PC-3 (cell line): ENCODE measurements at regions not wholly inside any gene's neighbourhood (a gene's known extent, or its start where the extent isn't known, plus 50 kb on each side); places are given as distances from the start of the nearest gene placed in this dataset.

Experiments
- ATAC-seq: fragments of 200-7000 bp; cut with Tn5 transposase; 2 replicates; pipeline ENCODE4 v1.9.1; 2020; ENCODE audit warnings: mild to moderate bottlenecking, moderate library complexity
- BruUV-seq: library from RNA; stranded (reverse); fragments of 400-500 nt; replicated peaks from 2 replicates; lab custom pipeline; 2021; lab: Mats Ljungman, UMichigan
- CTCF ChIA-PET: fragments of 300-600 bp; sonication (Branson Sonifier 250); formaldehyde crosslinking; loops from one replicate; lab custom pipeline; 2022; ENCODE audit warnings: antibody characterized with exemption; lab: Charles Lee
- POLR2A ChIA-PET: fragments of 300-600 bp; sonication (Branson Sonifier 250); formaldehyde crosslinking; loops from one replicate; lab custom pipeline; 2022; ENCODE audit warnings: antibody characterized with exemption; ENCODE audit not compliant: unreplicated experiment; lab: Charles Lee
- DNase-seq: peaks from one replicate; pipeline ENCODE4 v3.0.0-alpha.2; 2015
- H2AFZ ChIP-seq: fragments of 300-600 bp; sonication (generic); 2 replicates; pipeline ENCODE4 v1.6.0; 2016; ENCODE audit warnings: antibody characterized with exemption, low read length
- H3F3A ChIP-seq: fragments of 300-600 bp; sonication (generic); one replicate; pipeline ENCODE4 v1.6.0; 2017; ENCODE audit warnings: antibody characterized with exemption, low read length, control low read depth, mild to moderate bottlenecking; ENCODE audit not compliant: unreplicated experiment
- H3K27ac ChIP-seq: fragments of 300-600 bp; sonication (generic); 2 replicates; pipeline ENCODE4 v1.5.1; 2016; ENCODE audit warnings: mild to moderate bottlenecking, low read length
- H3K27me3 ChIP-seq: fragments of 300-600 bp; sonication (generic); 2 replicates; pipeline ENCODE4 v1.6.1; 2016; ENCODE audit warnings: low read length, mixed read lengths
- H3K36me3 ChIP-seq: fragments of 300-600 bp; sonication (generic); 2 replicates; pipeline ENCODE4 v1.6.1; 2016; ENCODE audit warnings: low read depth, mixed run types, low read length, mixed read lengths
- H3K4me1 ChIP-seq: fragments of 300-600 bp; sonication (generic); 2 replicates; pipeline ENCODE4 v1.5.1; 2016; ENCODE audit warnings: low read length; ENCODE audit not compliant: insufficient read depth
- H3K4me2 ChIP-seq: fragments of 300-600 bp; sonication (generic); 2 replicates; pipeline ENCODE4 v1.6.0; 2016; ENCODE audit warnings: low read length
- H3K4me3 ChIP-seq: fragments of 300-600 bp; sonication (generic); 2 replicates; pipeline ENCODE4 v1.5.1; 2016; ENCODE audit warnings: mild to moderate bottlenecking, low read length, mixed read lengths
- H3K79me2 ChIP-seq: fragments of 300-600 bp; sonication (generic); 2 replicates; pipeline ENCODE4 v1.6.1; 2017; ENCODE audit warnings: low read length, mixed read lengths
- H3K9ac ChIP-seq: fragments of 300-600 bp; sonication (generic); 2 replicates; pipeline ENCODE4 v1.6.0; 2016; ENCODE audit warnings: mild to moderate bottlenecking, low read length
- H3K9me2 ChIP-seq: fragments of 300-600 bp; sonication (generic); replicated peaks from 2 replicates; pipeline ENCODE4 v1.6.1; 2016; ENCODE audit warnings: mixed run types, low read length, mixed read lengths
- H3K9me3 ChIP-seq: fragments of 300-600 bp; sonication (generic); 2 replicates; pipeline ENCODE4 v1.6.1; 2016; ENCODE audit warnings: low read length, mixed read lengths
- H4K20me1 ChIP-seq: fragments of 300-600 bp; sonication (generic); 2 replicates; pipeline ENCODE4 v1.6.1; 2016; ENCODE audit warnings: low read length, mixed read lengths
- EZH2 ChIP-seq: fragments of 300-600 bp; sonication (generic); IDR thresholded peaks from one replicate; pipeline ENCODE4 v1.6.1; 2017; ENCODE audit warnings: antibody characterized with exemption, mild to moderate bottlenecking, low read length; ENCODE audit not compliant: unreplicated experiment
- EZH2phosphoT487 ChIP-seq: fragments of 300-600 bp; sonication (generic); IDR thresholded peaks from 2 replicates; pipeline ENCODE4 v1.6.1; 2018; ENCODE audit warnings: mild to moderate bottlenecking, antibody characterized with exemption, low read length, borderline replicate concordance
- intact Hi-C: fragments of 100-400 bp; cut with micrococcal nuclease; formaldehyde crosslinking; loops from 2 replicates; pipeline ENCODE4 v1.9.0; 2023
- TF ChIP-seq, protein P1 (sequence below): fragments of 300-600 bp; sonication (generic); conservative IDR thresholded peaks from 2 replicates; pipeline ENCODE4 v1.5.1; 2017; ENCODE audit warnings: antibody characterized with exemption, low read depth, mild to moderate bottlenecking, low read length

DNA sequence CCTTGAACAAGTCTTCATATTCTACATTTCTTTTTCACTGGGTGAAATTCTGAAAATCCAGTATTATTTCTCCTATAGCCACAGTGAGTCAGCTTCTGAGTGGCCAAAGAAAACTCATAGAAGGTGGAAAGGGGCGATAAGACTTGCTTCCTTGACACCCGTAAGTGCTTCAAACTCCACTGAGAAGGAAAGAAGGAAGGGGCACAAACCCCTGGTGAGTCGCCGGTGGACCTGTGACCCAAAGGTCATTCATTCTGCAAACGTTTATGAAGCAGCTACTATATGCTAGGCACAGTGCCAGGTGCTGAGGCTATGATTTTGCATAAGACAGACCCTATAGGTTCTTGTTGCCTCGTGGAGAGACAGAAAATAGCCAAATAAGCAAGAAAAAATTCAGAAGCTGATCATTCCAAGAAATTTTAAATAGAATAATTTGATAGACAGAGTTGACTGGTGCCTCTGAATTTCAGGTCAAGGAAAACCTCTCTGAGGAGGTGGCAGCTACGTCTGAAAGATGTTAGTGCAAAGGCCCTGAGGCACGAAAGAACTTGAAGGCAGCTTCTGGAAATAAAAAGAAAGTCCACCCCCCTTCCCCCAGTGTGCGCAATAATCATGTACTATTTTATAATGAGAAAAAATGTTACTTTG lies 118.2 kb downstream of the CD24 start:
- Histone ChIP-seq H4K20me1 (no peaks in the 10 kb centered on the region), H3K9me3 (0 out of 2 replicates have a peak, but pooled peaks cover 2% of the 10 kb centered on the region), H3K27me3 (no peaks in the 10 kb centered on the region), H3K9me2 (no peaks in the 10 kb centered on the region), H3K4me1 (peaks cover 24% of the 10 kb centered on the region), H2AFZ (no peak overlapping the region), H3K79me2 (no peaks in the 10 kb centered on the region), H3F3A (no peaks in the 10 kb centered on the region), H3K4me2 (no peak overlapping the region), H3K36me3 (no peaks in the 10 kb centered on the region), H3K9ac (no peak overlapping the region), H3K27ac (no peak overlapping the region), H3K4me3 (no peak overlapping the region)
- intact Hi-C loops = no loop called here
- DNase-seq (no peak), ATAC-seq (no peak)
- BruUV-seq = no TSS peak
- POLR2A ChIA-PET = no interaction called here
- CTCF ChIA-PET = no interaction called here
- no peak for TF ChIP-seq EZH2
- TF ChIP-seq, protein P1, sequence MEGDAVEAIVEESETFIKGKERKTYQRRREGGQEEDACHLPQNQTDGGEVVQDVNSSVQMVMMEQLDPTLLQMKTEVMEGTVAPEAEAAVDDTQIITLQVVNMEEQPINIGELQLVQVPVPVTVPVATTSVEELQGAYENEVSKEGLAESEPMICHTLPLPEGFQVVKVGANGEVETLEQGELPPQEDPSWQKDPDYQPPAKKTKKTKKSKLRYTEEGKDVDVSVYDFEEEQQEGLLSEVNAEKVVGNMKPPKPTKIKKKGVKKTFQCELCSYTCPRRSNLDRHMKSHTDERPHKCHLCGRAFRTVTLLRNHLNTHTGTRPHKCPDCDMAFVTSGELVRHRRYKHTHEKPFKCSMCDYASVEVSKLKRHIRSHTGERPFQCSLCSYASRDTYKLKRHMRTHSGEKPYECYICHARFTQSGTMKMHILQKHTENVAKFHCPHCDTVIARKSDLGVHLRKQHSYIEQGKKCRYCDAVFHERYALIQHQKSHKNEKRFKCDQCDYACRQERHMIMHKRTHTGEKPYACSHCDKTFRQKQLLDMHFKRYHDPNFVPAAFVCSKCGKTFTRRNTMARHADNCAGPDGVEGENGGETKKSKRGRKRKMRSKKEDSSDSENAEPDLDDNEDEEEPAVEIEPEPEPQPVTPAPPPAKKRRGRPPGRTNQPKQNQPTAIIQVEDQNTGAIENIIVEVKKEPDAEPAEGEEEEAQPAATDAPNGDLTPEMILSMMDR = no peak

DNA sequence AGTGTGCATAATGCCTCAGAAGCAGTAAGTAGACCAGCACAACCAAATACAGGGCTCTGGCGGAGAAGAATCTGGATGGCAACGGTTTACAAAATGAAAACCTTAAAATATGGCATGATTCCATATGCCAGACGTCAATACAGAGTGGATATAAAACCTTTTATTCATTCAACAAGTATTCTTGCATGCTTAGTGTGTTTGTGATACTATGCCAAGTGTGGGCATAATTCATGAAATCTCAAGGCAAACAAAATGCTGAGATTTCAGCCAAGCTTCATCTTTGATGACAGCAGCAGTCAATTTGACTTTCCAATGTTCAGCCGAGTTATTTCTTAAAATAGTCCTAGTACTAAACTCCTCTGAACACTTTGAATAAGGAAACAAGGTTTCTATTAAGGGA lies 119.4 kb downstream of the CD24 start:
- CTCF ChIA-PET = no interaction called here

DNA sequence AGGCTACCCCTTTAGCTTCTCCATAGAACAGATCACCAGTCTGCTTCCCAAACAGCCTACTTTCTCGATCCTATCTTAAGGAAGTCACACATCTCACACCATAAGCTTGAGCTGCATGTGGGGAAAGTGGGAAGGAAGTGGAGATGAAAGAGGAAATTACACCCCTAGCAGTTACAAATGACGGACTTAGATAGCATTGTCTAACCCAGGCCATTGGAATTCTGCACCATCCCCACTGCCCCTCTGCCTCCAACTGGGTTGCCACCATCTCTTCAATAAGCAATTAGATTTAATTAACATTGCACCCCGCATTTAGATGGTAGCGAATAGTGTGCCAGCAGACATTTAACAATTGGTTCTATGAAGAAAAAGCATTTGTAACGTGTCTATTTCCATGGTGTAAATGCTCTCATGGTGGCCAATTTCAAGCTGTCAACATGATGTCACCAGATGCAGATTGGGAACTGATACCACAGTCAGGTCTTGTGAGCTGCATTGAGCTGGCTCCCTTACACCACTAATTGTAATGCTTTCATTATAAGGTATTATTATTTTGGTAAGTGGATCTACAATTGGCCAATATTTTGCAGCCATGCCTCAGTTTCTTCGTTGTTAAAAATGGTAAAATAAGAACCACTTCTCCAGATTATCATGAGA lies 124.7 kb downstream of the CD24 start:
- Histone ChIP-seq H3K4me1 (no peaks in the 10 kb centered on the region; the same call in 1 of the 2 replicates), H3K79me2 (no peaks in the 10 kb centered on the region), H3K9me3 (no peaks in the 10 kb centered on the region), H3F3A (no peaks in the 10 kb centered on the region), H3K9me2 (no peaks in the 10 kb centered on the region), H3K9ac (no peak overlapping the region), H2AFZ (no peak overlapping the region), H3K4me2 (no peak overlapping the region), H3K27ac (no peak overlapping the region), H3K36me3 (no peaks in the 10 kb centered on the region), H4K20me1 (no peaks in the 10 kb centered on the region), H3K4me3 (no peak overlapping the region), H3K27me3 (no peaks in the 10 kb centered on the region)
- no peak for ATAC-seq
- no TSS peak for BruUV-seq
- intact Hi-C loops = no loop called here
- DNase-seq = no peak
- ChIA-PET CTCF (no interaction called here), POLR2A (no interaction called here)
- TF ChIP-seq, protein P1 = no peak
- TF ChIP-seq EZH2 (no peak), EZH2phosphoT487 (no peak)

More for the DNA sequence above, 119.4 kb downstream of the CD24 start:
- H3K79me2 ChIP-seq = no peaks in the 10 kb centered on the region
- H3K9me2 ChIP-seq = no peaks in the 10 kb centered on the region
- H3K9ac ChIP-seq = no peak overlapping the region
- ATAC-seq (no peak), DNase-seq (no peak)
- POLR2A ChIA-PET = no interaction called here
- H3K36me3 ChIP-seq = no peaks in the 10 kb centered on the region
- BruUV-seq = no TSS peak
- intact Hi-C loops = no loop called here
- no peak overlapping the region for H2AFZ ChIP-seq
- no peaks in the 10 kb centered on the region for H3K9me3 ChIP-seq
- peaks cover 24% of the 10 kb centered on the region for H3K4me1 ChIP-seq
- TF ChIP-seq EZH2phosphoT487 (no peak), EZH2 (no peak)
- TF ChIP-seq, protein P1 = no peak
- H3K4me2 ChIP-seq = no peak overlapping the region
- H3K27ac ChIP-seq = no peak overlapping the region
- no peak overlapping the region for H3K4me3 ChIP-seq
- H4K20me1 ChIP-seq = no peaks in the 10 kb centered on the region
- no peaks in the 10 kb centered on the region for H3F3A ChIP-seq
- H3K27me3 ChIP-seq = no peaks in the 10 kb centered on the region
